ENCODE measurements at regions not wholly inside any gene's neighbourhood (a gene's known extent, or its start where the extent isn't known, plus 50 kb on each side); places are given as distances from the start of the nearest gene placed in this dataset.
"Not testable (repeated sequence)": the region's sequence is repeated elsewhere in the genome, so short reads cannot be mapped to it uniquely, and the experiment has no call there.

GRCh38 chr4:28075401-28075956 is 1214.8 kb downstream of the STIM2 start:
- Histone ChIP-seq H3K4me2 (no peak overlapping the region), H3F3A (ENCODE audit: insufficient read depth, low read depth) (no peaks in the 10 kb centered on the region), H4K20me1 (ENCODE audit: insufficient read depth) (no peaks in the 10 kb centered on the region), H3K27me3 (ENCODE audit: insufficient read depth, low read depth) (no peaks in the 10 kb centered on the region), H3K79me2 (ENCODE audit: low read depth) (no peaks in the 10 kb centered on the region), H2AFZ (no peak overlapping the region), H3K4me3 (no peak overlapping the region), H3K36me3 (ENCODE audit: low read depth) (no peaks in the 10 kb centered on the region), H3K4me1 (replicated peaks; ENCODE audit: insufficient read depth) (no peaks in the 10 kb centered on the region), H3K9me2 (ENCODE audit: insufficient read depth) (no peaks in the 10 kb centered on the region; the same call in 1 of the 2 replicates), H3K9me3 (ENCODE audit: insufficient read depth, low read depth) (no peaks in the 10 kb centered on the region), H3K27ac (no peak overlapping the region)
- DNase-seq: no peak
- TF ChIP-seq CTCF (conservative IDR thresholded peaks at IDR 0.05) (no peak), EZH2 (IDR thresholded peaks at IDR 0.05; ENCODE audit: low read depth) (no peak)
- BruUV-seq (replicated peaks): no TSS peak
- ChIA-PET CTCF (no interaction called here), POLR2A (ENCODE audit: unreplicated experiment) (no interaction called here)
- intact Hi-C loops (cut with micrococcal nuclease; ENCODE audit: unreplicated experiment): no loop called here

GRCh38 chr4:28077203-28077602 is 1216.6 kb downstream of the STIM2 start:
- H3K27ac ChIP-seq; H3K79me2 ChIP-seq (ENCODE audit: low read depth); H3K4me1 ChIP-seq (replicated peaks; ENCODE audit: insufficient read depth); H3K9me2 ChIP-seq (ENCODE audit: insufficient read depth); H4K20me1 ChIP-seq (ENCODE audit: insufficient read depth); H3K4me2 ChIP-seq; H3K36me3 ChIP-seq (ENCODE audit: low read depth); H3K27me3 ChIP-seq (ENCODE audit: insufficient read depth, low read depth); POLR2A ChIA-PET (ENCODE audit: unreplicated experiment); DNase-seq; H3K9me3 ChIP-seq (ENCODE audit: insufficient read depth, low read depth); CTCF ChIA-PET; H3F3A ChIP-seq (ENCODE audit: insufficient read depth, low read depth); intact Hi-C loops (cut with micrococcal nuclease; ENCODE audit: unreplicated experiment); H2AFZ ChIP-seq; BruUV-seq (replicated peaks); H3K4me3 ChIP-seq: not testable (repeated sequence)

GRCh38 chr4:28082686-28083390 is 1222.2 kb downstream of the STIM2 start:
- no peak overlapping the region for H3K27ac ChIP-seq
- TF ChIP-seq CTCF (conservative IDR thresholded peaks at IDR 0.05) (no peak), EZH2 (IDR thresholded peaks at IDR 0.05; ENCODE audit: low read depth) (no peak)
- CTCF ChIA-PET: no interaction called here

More at GRCh38 chr4:28082686-28083390, 1222.2 kb downstream of the STIM2 start:
- Histone ChIP-seq H3K9me2 (ENCODE audit: insufficient read depth) (no peaks in the 10 kb centered on the region), H3K4me2 (no peak overlapping the region), H3K4me1 (replicated peaks; ENCODE audit: insufficient read depth) (no peaks in the 10 kb centered on the region), H3K79me2 (ENCODE audit: low read depth) (no peaks in the 10 kb centered on the region), H4K20me1 (ENCODE audit: insufficient read depth) (no peaks in the 10 kb centered on the region), H3K9me3 (ENCODE audit: insufficient read depth, low read depth) (no peaks in the 10 kb centered on the region; the same call in 1 of the 2 replicates), H3K27me3 (ENCODE audit: insufficient read depth, low read depth) (no peaks in the 10 kb centered on the region), H3K4me3 (no peak overlapping the region), H3K36me3 (ENCODE audit: low read depth) (no peaks in the 10 kb centered on the region), H3F3A (ENCODE audit: insufficient read depth, low read depth) (no peaks in the 10 kb centered on the region), H2AFZ (no peak overlapping the region)
- POLR2A ChIA-PET (ENCODE audit: unreplicated experiment): no interaction called here
- DNase-seq: no peak
- intact Hi-C loops (cut with micrococcal nuclease; ENCODE audit: unreplicated experiment): no loop called here
- no TSS peak for BruUV-seq (replicated peaks)
